HG02678 (cell line): ENCODE measurements at regions not wholly inside any gene's neighbourhood (a gene's known extent, or its start where the extent isn't known, plus 50 kb on each side); places are given as distances from the start of the nearest gene placed in this dataset.

ENCODE experiments used
- ATAC-seq: cut with Tn5 transposase; IDR thresholded peaks from one replicate; pipeline ENCODE4 v1.9.1; 2021; ENCODE audit warnings: mild to moderate bottlenecking, moderate library complexity; ENCODE audit not compliant: unreplicated experiment

- no peak for ATAC-seq
Observed at GRCh38 chr2:226623587-226624368, 175.8 kb downstream of the IRS1 start.

GRCh38 chr2:226622484-226622883 is 177.1 kb downstream of the IRS1 start:
- ATAC-seq = no peak

DNA sequence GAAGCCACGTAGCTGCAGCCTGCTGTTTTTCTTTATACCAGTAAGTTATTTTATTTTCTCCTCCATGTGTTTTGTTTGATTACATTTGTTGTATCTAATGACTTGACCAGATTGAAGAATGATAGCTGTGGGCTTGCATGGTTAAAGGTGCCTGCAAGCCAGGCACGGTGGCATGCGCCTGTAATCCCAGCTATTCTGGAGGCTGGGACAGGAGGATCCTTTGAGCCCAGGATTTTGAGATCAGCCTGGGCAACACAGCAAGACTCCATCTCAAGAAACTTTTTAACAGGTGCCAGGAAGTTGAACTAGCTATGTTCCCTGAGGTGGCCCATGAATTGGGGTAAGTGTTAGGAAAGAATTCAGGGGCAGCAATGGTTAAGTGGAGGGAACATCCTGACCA is 179.4 kb downstream of the IRS1 start:
- ATAC-seq = no peak

GRCh38 chr2:226619707-226620106 is 179.9 kb downstream of the IRS1 start:
- ATAC-seq = no peak

DNA sequence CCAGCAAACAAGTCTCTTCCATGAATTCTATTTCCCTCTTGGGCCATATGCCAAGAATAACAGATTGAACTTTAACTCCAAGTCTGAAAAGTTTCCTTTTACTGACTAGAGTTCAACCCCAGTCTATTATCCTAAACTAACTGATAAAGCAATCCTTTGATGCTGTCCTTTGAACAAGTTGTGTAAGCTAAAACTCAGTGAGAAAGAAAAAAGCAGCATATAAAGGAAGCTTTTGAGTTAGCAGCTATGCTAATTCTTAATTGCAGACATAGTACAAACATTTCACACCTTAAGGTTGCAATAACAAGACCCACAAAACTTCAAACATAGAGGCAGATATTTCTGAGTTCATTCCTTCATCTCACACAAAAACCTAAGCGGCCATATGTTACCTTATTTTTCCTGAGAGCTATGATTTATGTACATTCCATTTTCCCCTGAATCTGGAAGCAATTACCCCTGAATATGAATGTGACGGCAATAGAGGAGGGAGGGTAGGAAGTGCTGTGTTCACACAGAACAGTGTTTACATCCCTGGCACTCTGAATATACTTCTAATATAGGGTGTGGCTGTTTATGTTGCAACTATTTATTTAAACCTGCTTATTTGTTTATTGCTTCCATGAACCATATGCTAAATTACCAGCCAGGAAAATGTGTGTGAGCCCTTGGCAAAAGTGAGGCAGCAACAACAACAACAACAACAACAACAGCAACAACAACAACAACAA is 180.6 kb downstream of the IRS1 start:
- no peak for ATAC-seq

DNA sequence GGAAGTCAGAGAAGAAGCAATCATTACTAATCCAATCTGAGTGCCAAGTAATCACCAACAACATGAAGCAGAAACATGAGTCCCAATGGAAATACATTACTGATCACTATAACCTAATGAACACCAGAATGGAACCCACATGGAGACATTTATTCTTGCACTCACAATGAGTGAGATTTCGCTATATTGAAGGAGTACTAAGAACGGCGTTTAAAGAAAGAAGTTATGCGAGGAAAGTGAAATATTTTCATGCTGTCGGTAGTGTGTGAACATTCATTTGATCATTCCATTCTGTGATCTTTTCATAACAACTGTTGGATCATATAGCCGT is 181.1 kb downstream of the IRS1 start:
- ATAC-seq = no peak

GRCh38 chr2:226615891-226616290 is 183.7 kb downstream of the IRS1 start:
- ATAC-seq = no peak

DNA sequence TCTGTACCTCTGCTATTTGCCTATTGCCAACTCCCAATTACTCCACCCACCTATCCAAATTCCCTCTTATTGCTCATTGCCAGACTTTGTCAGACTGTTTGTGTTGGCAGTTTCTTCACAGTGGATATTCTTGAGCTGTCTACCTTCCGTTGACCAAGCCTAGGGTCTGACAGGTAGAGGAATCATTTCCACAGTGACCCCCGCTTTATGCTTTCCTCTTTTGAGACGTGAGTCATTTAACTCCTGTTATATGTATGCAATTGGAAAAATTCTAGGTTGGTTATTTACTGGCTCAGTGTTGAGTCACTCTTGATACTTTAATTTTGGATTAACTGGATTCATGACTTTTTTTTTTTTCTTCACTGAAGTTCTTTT is 187.7 kb downstream of the IRS1 start:
- ATAC-seq = no peak

DNA sequence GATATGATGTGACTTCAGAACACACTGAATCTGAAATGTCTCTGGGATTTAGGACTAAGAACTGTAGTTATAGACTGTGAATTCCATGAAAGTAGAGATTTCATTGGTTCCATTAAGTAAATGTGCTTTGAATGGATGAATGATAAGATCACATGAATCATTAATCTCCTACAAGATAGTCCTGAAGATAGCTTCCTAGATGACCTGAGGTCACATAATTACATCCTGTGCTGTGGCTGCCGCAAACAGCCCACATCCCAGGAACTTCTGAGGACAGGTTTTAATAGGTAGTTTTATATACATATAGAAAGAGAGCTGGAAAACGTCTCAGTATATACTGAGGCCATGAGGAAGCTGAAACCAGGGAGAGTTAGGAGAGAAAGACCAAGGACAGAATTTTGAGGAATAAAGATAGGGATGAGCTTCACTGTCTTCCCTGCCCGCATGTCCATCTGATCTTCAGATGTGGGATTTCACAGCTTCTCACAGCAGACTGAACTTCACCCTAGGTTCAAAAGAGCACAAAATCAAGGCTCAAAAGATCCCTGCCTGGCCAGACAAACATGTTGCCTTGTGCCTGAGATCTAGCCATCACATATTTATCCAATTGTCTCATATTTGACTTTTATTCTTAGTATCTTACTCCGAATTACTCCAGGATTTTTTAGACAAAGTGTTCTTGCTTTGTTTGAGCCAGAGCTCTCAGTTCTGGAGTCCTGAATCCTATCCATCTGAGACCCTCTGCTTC is 188.2 kb downstream of the IRS1 start:
- no peak for ATAC-seq

DNA sequence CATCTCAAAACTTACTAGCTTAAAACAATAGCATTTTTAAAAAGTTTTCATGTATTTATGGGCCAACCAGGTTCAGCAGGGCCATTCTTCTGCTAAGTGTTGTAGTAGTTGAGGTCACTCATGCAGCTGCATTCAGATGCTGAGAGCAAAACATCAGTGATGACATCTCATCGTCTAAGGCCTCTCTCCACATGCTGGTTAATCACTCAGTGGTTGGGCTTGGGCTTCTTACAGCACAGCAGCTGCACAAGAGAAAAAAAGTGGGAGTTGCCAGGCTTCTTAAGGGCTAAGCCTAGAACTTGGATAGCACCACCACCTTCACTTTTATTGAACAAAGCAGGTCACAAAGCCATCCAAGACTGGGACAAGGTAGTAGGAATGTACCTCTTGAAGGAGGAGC is 190.3 kb downstream of the IRS1 start:
- ATAC-seq = no peak

- ATAC-seq = no peak
Observed at GRCh38 chr2:226608451-226608850, 191.2 kb downstream of the IRS1 start.

- ATAC-seq = no peak
Observed at GRCh38 chr2:226607379-226607778, 192.2 kb downstream of the IRS1 start.

- no peak for ATAC-seq
Observed at GRCh38 chr2:226605642-226606041, 194.0 kb downstream of the IRS1 start.

GRCh38 chr2:226603606-226604005 is 196.0 kb downstream of the IRS1 start:
- no peak for ATAC-seq

GRCh38 chr2:226601881-226602662 is 197.5 kb downstream of the IRS1 start:
- ATAC-seq = no peak

- ATAC-seq = no peak
Observed at GRCh38 chr2:226600802-226601201, 198.8 kb downstream of the IRS1 start.

- no peak for ATAC-seq
Observed at GRCh38 chr2:226600184-226600583, 199.4 kb downstream of the IRS1 start.

GRCh38 chr2:226589043-226589442 is 210.6 kb downstream of the IRS1 start:
- no peak for ATAC-seq

- no peak for ATAC-seq
Observed at GRCh38 chr2:226585130-226585561, 214.5 kb downstream of the IRS1 start.

GRCh38 chr2:226584518-226585055 is 215.0 kb downstream of the IRS1 start:
- ATAC-seq = no peak

DNA sequence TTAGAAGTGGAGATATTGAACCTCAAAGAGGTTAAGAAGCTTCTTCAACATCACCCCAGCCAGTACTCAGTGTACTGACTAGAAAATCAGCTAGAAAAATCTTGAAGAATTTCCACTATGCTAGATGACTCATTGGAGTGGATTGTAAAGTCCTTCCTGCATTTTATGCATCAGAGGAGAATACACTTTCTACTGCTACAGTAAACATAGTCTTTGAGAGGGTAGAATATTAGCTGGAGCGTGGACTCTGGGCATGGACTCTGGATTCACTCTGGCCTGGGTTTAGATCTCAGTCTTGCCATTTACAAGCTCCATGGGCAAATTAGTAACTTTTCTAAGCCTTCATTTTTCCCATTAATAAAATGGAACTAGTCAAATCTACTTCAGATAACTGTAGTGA is 215.9 kb downstream of the IRS1 start:
- no peak for ATAC-seq
